ENCODE measurements at regions not wholly inside any gene's neighbourhood (a gene's known extent, or its start where the extent isn't known, plus 50 kb on each side); places are given as distances from the start of the nearest gene placed in this dataset.

DNA sequence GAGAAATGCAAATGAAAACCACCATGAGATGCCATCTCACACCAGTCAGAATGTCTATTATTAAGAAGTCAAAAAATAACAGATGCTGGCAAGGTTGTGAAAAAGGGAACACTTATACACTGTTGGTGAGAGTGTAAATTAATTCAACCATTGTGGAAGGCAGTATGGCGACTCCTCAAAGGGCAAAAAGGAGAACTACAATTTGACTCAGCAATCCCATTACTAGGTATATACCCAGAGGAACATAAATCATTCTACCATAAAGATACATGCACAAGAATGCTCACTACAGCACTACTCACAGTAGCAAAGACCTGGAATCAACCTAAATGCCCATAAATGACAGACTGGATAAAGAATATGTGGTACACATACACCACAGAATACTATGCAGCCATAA is 161.1 kb upstream of the PDGFD start:
- Histone ChIP-seq H3K79me2 (ENCODE audit: insufficient read depth, low read length) (no peaks in the 10 kb centered on the region), H3K27ac (ENCODE audit: extremely low read length, insufficient read depth, low read length) (no peak overlapping the region), H3K4me3 (replicated peaks in 1 of 3; ENCODE audit: insufficient read depth in 1 of 3, low read depth in 2 of 3, low read length in 3 of 3) (no peak overlapping the region), H3K9me3 (ENCODE audit: low read length) (no peaks in the 10 kb centered on the region), H4K20me1 (ENCODE audit: insufficient read depth, low read length) (no peaks in the 10 kb centered on the region), H3K4me2 (ENCODE audit: low read depth, low read length) (no peak overlapping the region), H3K36me3 (replicated peaks in 1 of 2; ENCODE audit: control insufficient read depth in 1 of 2, insufficient read depth in 2 of 2, low read length in 2 of 2) (no peaks in the 10 kb centered on the region), H3K9ac (ENCODE audit: insufficient read depth, low read depth, low read length) (no peak overlapping the region), H3K4me1 (ENCODE audit: insufficient read depth, low read length) (no peaks in the 10 kb centered on the region), H2AFZ (ENCODE audit: low read length) (no peak overlapping the region), H3K27me3 (ENCODE audit: control insufficient read depth in 1 of 2, insufficient read depth in 2 of 2, low read length in 2 of 2) (no peaks in the 10 kb centered on the region; a peak in 1 of 5 replicates)
- FAIRE-seq = no peak
- 0% methylated on average over 1 of the region's 1 CpG for WGBS (ENCODE audit: low lambda C conversion rate)
- intact Hi-C loops (cut with micrococcal nuclease; ENCODE audit: unreplicated experiment) (no loop called here), in situ Hi-C loops (cut with HindIII; ENCODE audit: extremely low pct_ligation_motif_present, low pct_unique_long_range_greater_than_20kb) (no loop called here)
- no peak for TF ChIP-seq ZBTB21 (CRISPR knock-in tag; IDR thresholded peaks at IDR 0.05)
- no peak for DNase-seq (ENCODE audit: low spot score)
- no TSS peak for BruUV-seq (replicated peaks)
- CTCF ChIA-PET (ENCODE audit: low intra/inter-chr PET ratio, low total read pairs) = no interaction called here
- ATAC-seq = no peak
- POLR2A ChIA-PET = no interaction called here

DNA sequence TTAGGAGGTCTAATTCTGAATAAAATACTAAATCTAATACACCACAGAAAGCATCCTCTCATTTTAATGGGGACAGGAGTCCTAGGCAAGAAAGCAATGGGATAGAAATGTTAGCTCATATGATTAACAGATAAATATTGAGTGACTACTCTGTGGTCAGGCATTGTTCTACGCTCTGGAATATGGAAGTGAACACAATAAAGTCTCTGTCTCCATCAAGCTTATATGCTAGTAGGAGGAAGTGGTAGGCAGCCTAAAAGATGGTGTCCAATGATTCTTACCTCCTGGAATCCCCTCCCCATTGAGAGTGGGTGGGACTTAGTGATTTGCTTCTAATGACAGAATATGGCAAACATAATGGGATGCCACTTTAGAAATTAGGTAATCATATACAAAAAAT is 160.3 kb upstream of the PDGFD start:
- BruUV-seq (replicated peaks) = no TSS peak
- CTCF ChIA-PET (ENCODE audit: low intra/inter-chr PET ratio, low total read pairs) = no interaction called here
- no peak for FAIRE-seq
- H3K4me3 ChIP-seq (replicated peaks in 1 of 3; ENCODE audit: insufficient read depth in 1 of 3, low read depth in 2 of 3, low read length in 3 of 3) = no peak overlapping the region
- in situ Hi-C loops (cut with HindIII; ENCODE audit: extremely low pct_ligation_motif_present, low pct_unique_long_range_greater_than_20kb) = no loop called here
- H3K27ac ChIP-seq (ENCODE audit: extremely low read length, insufficient read depth, low read length) = no peak overlapping the region
- 8% methylated on average over 1 of the region's 1 CpG for WGBS (ENCODE audit: low lambda C conversion rate)
- intact Hi-C loops (cut with micrococcal nuclease; ENCODE audit: unreplicated experiment) = no loop called here
- H4K20me1 ChIP-seq (ENCODE audit: insufficient read depth, low read length) = no peaks in the 10 kb centered on the region
- H3K9me3 ChIP-seq (ENCODE audit: low read length) = no peaks in the 10 kb centered on the region
- no peaks in the 10 kb centered on the region for H3K36me3 ChIP-seq (replicated peaks in 1 of 2; ENCODE audit: control insufficient read depth in 1 of 2, insufficient read depth in 2 of 2, low read length in 2 of 2)
- H3K27me3 ChIP-seq (ENCODE audit: control insufficient read depth in 1 of 2, insufficient read depth in 2 of 2, low read length in 2 of 2) = no peaks in the 10 kb centered on the region; a peak in 1 of 5 replicates
- no peaks in the 10 kb centered on the region for H3K79me2 ChIP-seq (ENCODE audit: insufficient read depth, low read length)
- POLR2A ChIA-PET = no interaction called here
- no peak overlapping the region for H3K9ac ChIP-seq (ENCODE audit: insufficient read depth, low read depth, low read length)
- ATAC-seq = no peak
- no peak for DNase-seq (ENCODE audit: low spot score)
- H3K4me2 ChIP-seq (ENCODE audit: low read depth, low read length) = no peak overlapping the region
- no peaks in the 10 kb centered on the region for H3K4me1 ChIP-seq (ENCODE audit: insufficient read depth, low read length)
- no peak overlapping the region for H2AFZ ChIP-seq (ENCODE audit: low read length)
- TF ChIP-seq ZMAT3 (CRISPR knock-in tag; conservative IDR thresholded peaks at IDR 0.05) (no peak), MTF2 (CRISPR knock-in tag; IDR thresholded peaks at IDR 0.05; ENCODE audit: borderline replicate concordance) (no peak), ZNF24 (IDR thresholded peaks at IDR 0.05) (no peak), ZNF775 (CRISPR knock-in tag; IDR thresholded peaks at IDR 0.05; ENCODE audit: borderline replicate concordance) (no peak), AGO2 (optimal IDR thresholded peaks at IDR 0.05; ENCODE audit: low read depth, low read length) (no peak), ELF4 (CRISPR knock-in tag; IDR thresholded peaks at IDR 0.05; ENCODE audit: borderline replicate concordance) (no peak), ZNF530 (CRISPR knock-in tag; IDR thresholded peaks at IDR 0.05; ENCODE audit: low read depth) (no peak), PLRG1 (conservative IDR thresholded peaks at IDR 0.05) (no peak), GZF1 (CRISPR knock-in tag; IDR thresholded peaks at IDR 0.05) (no peak), NFKB2 (CRISPR knock-in tag; IDR thresholded peaks at IDR 0.05; ENCODE audit: borderline replicate concordance) (no peak), ZNF317 (CRISPR knock-in tag; IDR thresholded peaks at IDR 0.05) (no peak), ZNF839 (CRISPR knock-in tag; IDR thresholded peaks at IDR 0.05; ENCODE audit: borderline replicate concordance) (no peak)
- TF ChIP-seq, protein P1, sequence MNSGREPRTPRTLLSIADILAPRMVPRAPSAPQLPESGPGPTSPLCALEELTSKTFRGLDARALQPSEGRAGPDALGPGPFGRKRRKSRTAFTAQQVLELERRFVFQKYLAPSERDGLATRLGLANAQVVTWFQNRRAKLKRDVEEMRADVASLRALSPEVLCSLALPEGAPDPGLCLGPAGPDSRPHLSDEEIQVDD (CRISPR knock-in tag; IDR thresholded peaks at IDR 0.05; ENCODE audit: borderline replicate concordance) = no peak
- TF ChIP-seq, protein P2, sequence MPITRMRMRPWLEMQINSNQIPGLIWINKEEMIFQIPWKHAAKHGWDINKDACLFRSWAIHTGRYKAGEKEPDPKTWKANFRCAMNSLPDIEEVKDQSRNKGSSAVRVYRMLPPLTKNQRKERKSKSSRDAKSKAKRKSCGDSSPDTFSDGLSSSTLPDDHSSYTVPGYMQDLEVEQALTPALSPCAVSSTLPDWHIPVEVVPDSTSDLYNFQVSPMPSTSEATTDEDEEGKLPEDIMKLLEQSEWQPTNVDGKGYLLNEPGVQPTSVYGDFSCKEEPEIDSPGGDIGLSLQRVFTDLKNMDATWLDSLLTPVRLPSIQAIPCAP (CRISPR knock-in tag; IDR thresholded peaks at IDR 0.05; ENCODE audit: low read depth) = no peak
- TF ChIP-seq, protein P3, sequence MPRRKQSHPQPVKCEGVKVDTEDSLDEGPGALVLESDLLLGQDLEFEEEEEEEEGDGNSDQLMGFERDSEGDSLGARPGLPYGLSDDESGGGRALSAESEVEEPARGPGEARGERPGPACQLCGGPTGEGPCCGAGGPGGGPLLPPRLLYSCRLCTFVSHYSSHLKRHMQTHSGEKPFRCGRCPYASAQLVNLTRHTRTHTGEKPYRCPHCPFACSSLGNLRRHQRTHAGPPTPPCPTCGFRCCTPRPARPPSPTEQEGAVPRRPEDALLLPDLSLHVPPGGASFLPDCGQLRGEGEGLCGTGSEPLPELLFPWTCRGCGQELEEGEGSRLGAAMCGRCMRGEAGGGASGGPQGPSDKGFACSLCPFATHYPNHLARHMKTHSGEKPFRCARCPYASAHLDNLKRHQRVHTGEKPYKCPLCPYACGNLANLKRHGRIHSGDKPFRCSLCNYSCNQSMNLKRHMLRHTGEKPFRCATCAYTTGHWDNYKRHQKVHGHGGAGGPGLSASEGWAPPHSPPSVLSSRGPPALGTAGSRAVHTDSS (CRISPR knock-in tag; conservative IDR thresholded peaks at IDR 0.05) = no peak
- TF ChIP-seq, protein P4, sequence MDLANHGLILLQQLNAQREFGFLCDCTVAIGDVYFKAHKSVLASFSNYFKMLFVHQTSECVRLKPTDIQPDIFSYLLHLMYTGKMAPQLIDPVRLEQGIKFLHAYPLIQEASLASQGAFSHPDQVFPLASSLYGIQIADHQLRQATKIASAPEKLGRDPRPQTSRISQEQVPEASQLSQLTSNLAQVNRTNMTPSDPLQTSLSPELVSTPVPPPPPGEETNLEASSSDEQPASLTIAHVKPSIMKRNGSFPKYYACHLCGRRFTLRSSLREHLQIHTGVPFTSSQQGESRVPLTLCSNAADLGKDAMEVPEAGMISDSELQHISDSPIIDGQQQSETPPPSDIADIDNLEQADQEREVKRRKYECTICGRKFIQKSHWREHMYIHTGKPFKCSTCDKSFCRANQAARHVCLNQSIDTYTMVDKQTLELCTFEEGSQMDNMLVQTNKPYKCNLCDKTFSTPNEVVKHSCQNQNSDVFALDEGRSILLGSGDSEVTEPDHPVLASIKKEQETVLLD (CRISPR knock-in tag; IDR thresholded peaks at IDR 0.05; ENCODE audit: low read depth) = no peak
